DMS53 treated with DMSO at 0.1 percent for 48 hours (cell line): ENCODE measurements at regions not wholly inside any gene's neighbourhood (a gene's known extent, or its start where the extent isn't known, plus 50 kb on each side); places are given as distances from the start of the nearest gene placed in this dataset.

Experiments
- DNase-seq: peaks from one replicate; lab custom pipeline; 2025; ENCODE audit not compliant: unreplicated experiment; lab: John Stamatoyannopoulos, UW

DNA sequence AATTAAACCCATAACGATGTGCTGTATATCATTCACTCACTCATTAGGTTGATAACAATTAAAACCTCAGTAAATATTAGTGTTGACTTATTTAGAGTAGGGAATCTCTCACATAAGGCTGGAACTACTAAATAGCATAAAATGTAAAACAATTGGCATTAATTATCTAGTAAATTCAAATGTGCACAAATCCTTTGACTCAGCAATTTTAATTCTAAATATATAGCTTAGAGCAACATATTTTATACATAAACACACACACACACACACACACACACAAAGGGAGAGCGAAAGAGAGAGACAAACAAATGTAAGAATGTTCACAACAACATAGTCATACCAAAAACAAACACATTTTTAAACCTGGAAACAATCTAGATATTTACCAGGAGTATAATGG is 443.1 kb upstream of the KCNH7 start:
- DNase-seq, result no peak

GRCh38 chr2:163269374-163270021 is 430.9 kb upstream of the KCNH7 start:
- no peak for DNase-seq

GRCh38 chr2:163266772-163267171 is 428.2 kb upstream of the KCNH7 start:
- DNase-seq, result no peak

GRCh38 chr2:163265562-163265961 is 427.0 kb upstream of the KCNH7 start:
- DNase-seq, result no peak

DNA sequence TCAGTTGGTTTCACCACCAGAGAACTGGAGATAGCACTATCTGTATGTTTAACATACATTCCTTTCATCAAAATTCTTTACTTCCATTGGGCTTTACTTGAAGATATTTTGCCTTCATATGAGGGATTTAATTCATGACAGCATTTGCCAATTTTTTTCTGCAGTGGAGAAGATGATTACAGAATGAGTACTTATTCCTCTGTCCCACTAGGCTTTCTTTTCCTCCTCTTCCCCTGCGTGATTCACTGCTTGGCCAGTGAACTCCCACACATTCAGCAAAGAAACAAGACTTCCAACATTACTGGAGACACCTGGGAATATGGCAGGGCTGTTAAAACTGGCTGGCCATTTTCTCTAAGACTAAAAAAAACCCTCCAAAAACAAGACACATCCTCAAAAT is 425.8 kb upstream of the KCNH7 start:
- no peak for DNase-seq

DNA sequence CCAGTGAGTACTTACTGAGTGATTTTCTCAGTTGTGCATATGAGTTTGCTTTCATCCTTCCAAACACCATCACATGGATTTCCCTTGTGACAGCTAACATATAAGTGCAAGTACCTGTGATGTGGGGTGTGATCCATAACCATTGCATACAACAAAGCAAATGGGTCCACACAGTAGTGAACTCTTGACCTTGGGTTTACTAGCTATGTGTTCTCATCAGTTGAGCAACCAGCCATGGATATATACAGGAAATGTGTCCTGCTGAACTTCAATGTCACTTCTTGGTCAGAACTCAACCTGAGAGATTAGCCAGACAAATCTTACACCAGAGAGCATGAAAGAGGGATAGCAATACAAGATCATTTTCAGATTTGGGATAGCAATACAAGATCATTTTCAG is 420.9 kb upstream of the KCNH7 start:
- no peak for DNase-seq

DNA sequence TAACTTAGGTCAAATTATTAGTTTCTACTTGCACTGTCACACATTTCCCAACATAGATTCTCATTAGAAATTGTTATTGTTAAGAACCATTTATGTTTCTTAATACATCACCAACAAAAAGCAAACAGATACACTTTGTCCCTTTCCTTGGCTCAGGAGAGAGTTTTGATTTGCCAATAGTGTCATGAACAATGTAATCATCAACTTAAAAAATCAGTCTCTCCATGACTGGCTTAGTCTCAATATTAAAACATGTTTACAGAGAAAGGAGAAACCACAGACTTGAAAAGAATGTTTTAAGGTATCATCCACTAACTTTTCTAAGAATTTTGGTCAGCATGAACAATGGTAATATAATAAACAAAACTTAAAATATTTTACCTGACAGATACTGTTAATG is 416.5 kb upstream of the KCNH7 start:
- DNase-seq, result no peak

- no peak for DNase-seq
These were observed 415.2 kb upstream of the KCNH7 start for GRCh38 chr2:163253621-163254285.

DNA sequence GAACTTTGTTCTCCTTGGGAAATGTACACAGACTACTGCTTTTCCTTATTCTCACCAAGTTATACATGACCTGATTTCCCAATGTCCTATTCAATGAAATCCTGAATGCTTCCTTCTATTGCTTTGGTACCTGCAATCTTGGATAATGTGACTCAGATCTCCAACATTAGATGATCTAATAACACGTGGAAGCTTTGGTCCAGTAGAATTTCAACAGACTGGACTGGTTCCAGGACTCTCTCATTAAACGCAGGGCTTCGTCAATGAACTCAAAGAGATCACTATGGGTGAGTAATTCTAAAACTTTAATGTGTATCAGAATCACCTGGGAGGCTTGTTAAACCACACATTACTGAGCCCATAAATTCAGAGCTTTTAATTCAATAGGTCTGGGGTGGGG is 413.6 kb upstream of the KCNH7 start:
- DNase-seq, result no peak

GRCh38 chr2:163248376-163249253 is 410.0 kb upstream of the KCNH7 start:
- DNase-seq, result no peak

- DNase-seq, result no peak
These were observed 409.3 kb upstream of the KCNH7 start for GRCh38 chr2:163247847-163248220.

DNA sequence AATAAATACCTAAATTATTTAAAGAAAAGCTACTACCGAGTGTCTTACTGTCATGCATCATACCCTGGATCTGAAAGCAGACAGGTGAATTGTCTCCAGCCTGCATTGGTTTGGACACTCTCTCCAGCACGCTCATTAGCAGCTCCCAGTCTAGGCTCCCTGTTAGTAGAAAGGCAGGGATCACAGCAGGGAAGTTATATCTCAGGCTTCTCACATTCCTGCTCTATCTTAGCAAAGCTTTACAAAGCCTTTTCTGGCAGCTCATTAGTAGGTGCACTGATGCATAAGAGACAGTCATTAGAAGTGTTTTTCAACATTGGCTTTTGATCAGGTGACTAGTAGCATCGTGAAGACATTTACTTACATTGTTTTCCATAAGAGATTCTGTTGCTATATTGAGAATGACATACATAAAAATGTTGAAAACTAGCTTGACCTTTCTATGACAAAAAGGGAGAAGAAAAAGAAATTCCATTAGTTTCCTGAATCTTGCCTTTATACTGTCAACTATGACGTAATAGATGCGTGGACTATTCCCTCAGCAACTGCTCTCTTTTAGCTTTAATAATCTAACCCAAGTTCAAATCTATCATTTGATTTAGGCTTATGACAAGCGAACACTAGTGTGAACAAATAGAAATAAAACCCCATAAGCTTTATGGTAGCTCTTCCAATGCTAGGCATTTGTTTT is 408.7 kb upstream of the KCNH7 start:
- DNase-seq, result no peak

DNA sequence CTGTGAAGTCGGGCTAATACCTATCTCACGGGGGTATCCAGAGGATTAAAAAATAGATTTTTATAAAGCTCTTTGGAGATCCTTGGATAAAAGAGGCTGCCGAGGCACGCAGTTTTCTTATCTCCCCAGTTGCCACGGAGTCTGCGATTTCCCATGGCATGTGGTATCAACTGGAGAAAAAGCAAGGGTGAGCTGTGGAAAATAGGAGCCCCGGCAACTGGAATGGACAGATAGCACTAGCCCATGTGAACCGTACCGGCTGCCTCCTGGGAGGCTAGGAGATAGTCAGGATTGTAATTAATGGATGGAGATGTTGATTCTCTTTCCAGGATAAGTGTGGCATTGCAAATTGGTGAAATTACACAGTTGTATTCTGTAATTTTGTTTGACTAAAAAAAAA is 407.6 kb upstream of the KCNH7 start:
- no peak for DNase-seq

DNA sequence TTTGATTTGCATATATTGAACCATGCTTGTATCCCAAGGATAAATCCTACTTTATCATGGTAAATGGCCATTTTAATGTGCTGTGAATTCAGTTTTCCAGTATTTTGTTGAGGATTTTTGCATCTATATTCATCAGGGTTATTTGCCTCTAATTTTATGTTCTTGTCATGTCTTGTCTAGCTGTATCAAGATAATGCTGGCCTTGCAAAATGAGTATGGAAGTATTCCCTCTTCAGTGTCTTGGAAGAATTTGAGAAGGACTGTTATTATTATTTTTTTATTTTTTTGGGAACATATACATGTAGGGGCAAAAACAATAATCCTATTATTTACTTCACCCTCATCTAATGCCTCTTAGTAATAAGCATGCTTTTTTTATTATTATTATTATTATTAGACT is 398.0 kb upstream of the KCNH7 start:
- DNase-seq, result no peak

DNA sequence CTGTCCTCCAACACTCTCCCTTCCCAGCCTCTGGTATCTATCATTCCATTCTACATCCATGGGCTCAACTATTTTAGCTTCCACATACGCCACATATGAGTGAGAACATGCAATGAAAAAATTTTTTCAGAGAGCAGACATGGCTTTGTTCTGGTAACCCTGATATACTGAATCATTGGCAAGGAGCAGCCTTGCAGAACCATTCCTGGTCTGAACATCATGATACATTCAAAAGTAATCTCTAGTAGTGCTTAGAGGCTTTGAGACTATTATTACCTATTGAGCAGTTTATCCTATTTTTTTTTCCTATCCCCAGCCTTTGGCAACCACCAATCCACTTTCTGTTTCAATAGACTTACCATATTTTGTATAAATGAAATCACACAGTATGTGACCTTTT is 393.1 kb upstream of the KCNH7 start:
- no peak for DNase-seq

DNA sequence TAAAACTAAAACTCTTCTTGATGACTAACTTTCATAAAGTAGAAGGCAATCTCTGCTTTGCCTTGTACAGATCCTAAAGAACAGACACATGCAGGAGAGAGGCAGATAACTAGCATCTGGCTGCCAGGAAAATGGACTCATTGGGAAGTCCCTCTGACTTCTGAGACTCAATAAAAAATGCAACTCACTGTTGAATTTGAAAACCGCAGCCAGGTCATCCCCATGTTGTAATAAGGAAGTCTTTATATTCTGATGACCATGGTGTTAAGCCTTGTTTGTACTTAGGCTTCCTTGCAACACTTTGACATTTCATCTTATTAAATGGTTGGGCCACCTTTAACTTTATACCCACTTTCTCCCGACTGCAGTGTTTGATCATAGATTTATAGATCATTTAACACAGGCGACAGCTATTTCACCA is 375.1 kb upstream of the KCNH7 start:
- no peak for DNase-seq

DNA sequence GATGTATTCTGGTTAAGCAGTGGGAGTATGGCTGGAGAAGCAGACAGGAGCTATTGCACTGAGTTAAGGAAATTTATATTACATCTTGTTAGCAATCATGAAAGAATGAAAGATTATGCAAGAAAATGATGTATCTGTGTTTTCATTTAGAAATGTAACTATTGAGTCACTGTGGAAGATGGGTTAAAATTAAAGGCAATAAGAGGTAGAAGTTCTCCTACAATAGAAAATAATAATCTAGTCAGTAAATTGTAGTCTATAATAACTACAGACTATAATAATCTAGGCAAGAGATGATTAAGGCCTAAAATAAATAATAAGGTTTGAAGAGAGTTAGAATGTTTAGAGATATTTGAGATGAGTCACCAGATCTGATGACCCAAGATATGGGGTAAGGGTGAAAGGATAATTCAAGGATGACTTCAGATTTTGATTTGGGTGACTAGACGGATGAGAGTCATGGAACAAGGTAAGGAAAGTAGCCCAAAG is 371.9 kb upstream of the KCNH7 start:
- DNase-seq, result peak; percentile 16

- no peak for DNase-seq
These were observed 369.3 kb upstream of the KCNH7 start for GRCh38 chr2:163207693-163208370.

DNA sequence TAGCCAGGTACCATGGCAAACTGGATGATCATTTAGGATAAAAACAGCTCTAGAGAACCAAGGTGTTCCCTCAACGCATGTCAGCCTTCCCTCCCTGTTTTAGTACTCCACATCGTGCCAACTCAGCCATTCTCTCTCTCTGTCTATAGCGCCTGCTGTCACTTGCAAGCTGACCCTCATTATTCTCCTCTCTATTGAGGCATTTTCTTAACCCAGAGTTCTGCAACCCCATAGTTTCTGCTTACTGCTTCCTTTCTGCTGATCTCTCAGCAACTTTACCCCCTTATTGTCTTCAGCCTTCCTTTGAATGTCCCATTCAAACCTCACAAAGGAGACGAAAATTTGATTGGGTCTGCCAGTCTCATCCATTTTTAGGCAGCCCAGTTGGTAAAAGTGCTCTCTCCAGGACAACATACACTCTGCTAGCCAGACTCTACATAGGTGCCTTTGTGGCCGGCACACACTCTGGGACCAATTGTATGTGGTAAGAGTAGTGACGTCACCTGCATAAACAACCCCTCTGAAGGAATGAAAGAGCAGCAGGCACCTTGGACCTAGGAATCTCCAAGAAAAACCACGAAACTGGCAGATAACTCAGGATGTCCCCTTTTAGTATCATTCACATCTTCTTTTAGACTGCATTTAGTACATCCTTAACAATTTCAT is 367.2 kb upstream of the KCNH7 start:
- DNase-seq, result no peak

GRCh38 chr2:163200741-163201140 is 362.2 kb upstream of the KCNH7 start:
- DNase-seq, result no peak
